Embryonic facial prominence (tissue), 1 donor: ENCODE measurements at regions not wholly inside any gene's neighbourhood (a gene's known extent, or its start where the extent isn't known, plus 50 kb on each side); places are given as distances from the start of the nearest gene placed in this dataset.

Experiments used
- DNase-seq: peaks from one replicate; pipeline ENCODE4 v3.0.0-alpha.2; 2016; ENCODE audit errors: extremely low spot score

GRCh38 chr13:64327505-64328194 is 2902.5 kb downstream of the PCDH9 start:
- no peak for DNase-seq

DNA sequence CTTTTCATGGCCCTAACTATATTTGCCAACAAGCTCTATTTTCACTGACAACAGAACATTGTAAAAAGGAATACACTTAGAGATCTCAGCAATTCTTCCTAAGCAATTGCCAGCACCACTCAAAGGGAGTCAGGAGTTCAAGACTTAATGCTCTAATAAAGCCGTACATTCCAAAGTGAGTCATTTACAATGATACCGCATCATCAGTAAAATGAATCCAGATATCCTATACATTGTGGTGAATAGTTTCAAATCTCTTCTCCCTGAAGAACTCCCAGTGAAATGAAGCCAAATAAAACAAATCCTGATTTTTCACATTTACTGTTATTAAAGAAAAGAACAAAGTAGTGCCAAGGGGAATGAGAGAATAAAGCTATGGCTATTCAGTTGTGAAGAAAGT is 2898.7 kb upstream of the PCDH20 start:
- no peak for DNase-seq

- no peak for DNase-seq
These were observed 2896.3 kb upstream of the PCDH20 start for GRCh38 chr13:64311948-64312347.

DNA sequence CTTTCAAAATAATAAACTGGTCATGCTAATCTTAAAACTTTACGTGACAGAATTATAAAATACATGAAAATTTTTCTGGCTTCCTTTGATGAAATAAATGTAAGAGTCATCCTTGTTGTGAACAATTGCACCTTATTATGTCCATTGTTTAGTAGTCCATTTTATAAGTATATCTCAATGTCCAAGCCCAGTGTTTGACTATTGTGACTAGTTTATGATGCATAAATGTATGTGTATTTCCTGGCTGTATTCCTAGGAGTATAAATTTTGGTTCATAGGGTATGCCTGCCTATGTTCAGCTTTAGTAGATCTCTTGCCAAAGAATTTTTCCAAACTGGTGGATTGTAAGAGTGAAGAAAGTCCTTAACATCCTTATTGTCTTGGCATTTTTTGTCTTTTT is 2895.5 kb upstream of the PCDH20 start:
- no peak for DNase-seq

- DNase-seq, result no peak
These were observed 2889.6 kb upstream of the PCDH20 start for GRCh38 chr13:64305246-64305645.

DNA sequence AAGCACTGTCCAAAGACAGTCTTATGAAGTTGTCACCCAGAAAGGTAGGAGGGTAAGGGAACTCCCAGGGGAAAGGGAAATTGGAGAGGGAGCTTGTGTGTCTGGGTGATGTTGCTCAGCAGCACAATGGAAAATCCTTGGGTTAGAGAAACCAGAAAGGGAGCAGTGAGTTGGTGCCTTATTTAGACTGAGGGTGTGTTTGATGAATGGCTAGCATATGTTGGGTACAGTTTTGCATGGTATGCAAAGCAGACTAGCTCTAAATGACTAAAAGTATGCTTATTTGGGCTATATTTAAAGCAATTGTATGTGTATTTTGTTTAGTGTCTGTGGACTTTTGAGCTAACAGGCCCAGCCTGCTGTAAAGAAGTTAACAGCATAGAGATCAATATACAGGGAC is 2884.6 kb upstream of the PCDH20 start:
- no peak for DNase-seq

GRCh38 chr13:64293923-64294322 is 2878.3 kb upstream of the PCDH20 start:
- DNase-seq, result no peak

DNA sequence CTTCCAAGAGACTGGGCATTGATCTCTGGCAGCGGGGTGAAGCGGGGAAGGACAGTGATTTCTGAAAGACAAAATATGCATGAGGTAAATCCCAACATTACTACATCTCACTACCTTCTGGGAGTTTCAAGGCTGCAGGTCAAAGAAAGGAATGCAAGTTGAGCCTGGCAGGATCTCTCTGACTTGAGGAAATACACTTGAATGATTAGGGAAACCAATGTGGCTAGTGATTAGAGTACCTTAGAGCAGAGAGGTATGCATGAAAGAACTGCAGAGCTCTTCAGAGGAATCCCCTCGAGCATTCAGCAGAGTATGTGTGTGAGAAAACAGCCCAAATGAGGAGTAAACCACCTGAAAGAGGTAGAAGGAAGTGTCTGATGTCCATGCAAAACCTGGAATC is 2874.1 kb upstream of the PCDH20 start:
- no peak for DNase-seq

DNA sequence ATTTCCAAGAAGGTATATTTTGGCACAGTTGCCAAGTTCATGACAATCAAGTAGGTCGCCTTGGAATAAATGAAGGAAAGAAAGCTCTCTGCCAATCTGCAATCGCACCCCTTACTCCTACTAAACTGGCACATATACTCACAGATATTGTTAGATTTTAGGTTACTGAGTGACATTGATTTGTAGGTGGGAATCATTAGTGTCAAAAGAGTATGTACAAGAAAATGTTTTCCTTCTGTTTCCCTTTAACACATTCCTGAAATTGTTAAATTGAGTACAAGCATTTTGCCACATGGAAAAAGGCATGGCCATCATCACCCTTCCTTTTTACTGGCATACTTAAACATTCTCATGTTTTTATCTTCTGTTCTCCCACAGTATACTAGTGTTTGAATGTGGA is 2868.3 kb upstream of the PCDH20 start:
- no peak for DNase-seq

- DNase-seq, result no peak
These were observed 2862.8 kb upstream of the PCDH20 start for GRCh38 chr13:64278493-64278892.

- no peak for DNase-seq
These were observed 2861.4 kb upstream of the PCDH20 start for GRCh38 chr13:64277097-64277496.

DNA sequence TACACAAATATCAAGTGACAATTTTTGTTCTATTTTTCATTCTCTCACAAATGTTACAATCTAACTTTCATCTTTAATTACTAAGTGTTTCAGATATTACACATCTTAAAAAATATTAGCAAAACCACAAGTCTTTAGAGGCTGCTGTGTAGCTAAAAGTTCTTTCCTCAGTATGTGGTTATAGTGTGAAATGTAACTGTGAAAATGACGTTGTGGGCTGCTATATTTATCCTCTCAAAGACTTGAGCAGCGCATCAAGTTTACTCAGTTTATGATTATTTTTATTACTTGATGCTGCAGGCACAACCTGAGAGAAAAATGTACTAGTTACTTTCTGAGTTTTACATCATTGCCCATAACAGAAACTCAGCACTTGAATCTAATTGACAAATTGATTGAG is 2860.6 kb upstream of the PCDH20 start:
- DNase-seq, result no peak

DNA sequence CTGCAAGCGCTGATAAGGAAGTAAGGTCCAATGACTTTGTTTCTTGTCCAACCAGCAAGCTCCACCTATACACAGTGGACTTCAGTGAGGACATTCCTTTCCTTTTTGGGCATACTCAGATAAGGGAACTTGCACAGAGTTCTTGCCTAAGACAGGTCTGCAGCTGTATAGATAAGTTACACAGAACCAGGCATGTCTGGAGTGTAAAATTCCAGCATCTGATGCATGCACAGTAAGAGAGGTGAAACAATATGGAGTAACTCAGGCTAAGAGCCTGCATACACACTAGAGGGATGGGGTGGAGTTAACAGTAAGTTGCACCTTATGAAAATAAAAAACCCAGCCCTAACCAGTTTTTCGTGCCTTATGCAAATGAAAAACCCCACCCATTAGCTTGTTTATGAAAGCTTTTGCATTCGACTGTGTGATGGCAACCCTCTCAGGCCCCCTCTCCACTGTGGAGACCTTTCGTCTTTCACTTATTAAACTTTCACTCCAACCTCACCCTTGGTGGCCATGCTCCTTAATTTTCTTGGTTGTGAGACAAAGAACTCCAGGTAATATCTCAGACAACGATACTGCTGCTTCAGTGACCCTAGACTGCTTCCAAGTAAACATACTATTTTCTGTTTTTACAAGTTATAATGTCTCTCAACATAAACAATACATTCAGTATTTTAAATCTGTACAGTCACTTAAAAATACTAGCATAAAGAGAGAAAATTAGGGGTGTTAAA is 2859.0 kb upstream of the PCDH20 start:
- no peak for DNase-seq

GRCh38 chr13:64273780-64274179 is 2858.1 kb upstream of the PCDH20 start:
- no peak for DNase-seq

GRCh38 chr13:64272681-64273080 is 2857.0 kb upstream of the PCDH20 start:
- no peak for DNase-seq

- DNase-seq, result no peak
These were observed 2850.4 kb upstream of the PCDH20 start for GRCh38 chr13:64266024-64266423.

- DNase-seq, result no peak
These were observed 2847.6 kb upstream of the PCDH20 start for GRCh38 chr13:64263285-64263684.

- DNase-seq, result no peak
These were observed 2841.1 kb upstream of the PCDH20 start for GRCh38 chr13:64256751-64257150.

DNA sequence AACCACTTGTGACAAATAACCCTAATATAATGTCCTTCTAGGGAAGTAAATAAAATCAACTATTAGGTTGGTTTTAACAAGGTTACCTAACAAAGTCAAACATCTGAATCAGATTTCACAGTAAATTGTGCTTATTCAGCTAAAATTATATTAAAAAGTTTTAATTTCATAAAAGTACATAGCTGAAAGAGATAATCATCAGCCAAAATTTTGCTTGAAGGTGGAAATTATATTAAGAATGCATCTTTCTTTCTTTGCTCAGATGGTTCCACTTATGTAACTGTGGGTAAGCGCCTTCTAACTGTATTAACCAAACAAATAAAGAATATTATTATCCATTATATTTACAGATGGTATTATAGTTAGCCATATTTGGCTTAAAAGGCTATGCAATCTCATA is 2840.3 kb upstream of the PCDH20 start:
- DNase-seq, result no peak

- DNase-seq, result no peak
These were observed 2832.9 kb upstream of the PCDH20 start for GRCh38 chr13:64248371-64249065.

- no peak for DNase-seq
These were observed 2823.7 kb upstream of the PCDH20 start for GRCh38 chr13:64239372-64239771.

GRCh38 chr13:64234255-64234654 is 2818.6 kb upstream of the PCDH20 start:
- no peak for DNase-seq

- DNase-seq, result no peak
These were observed 2807.4 kb upstream of the PCDH20 start for GRCh38 chr13:64223016-64223415.
